Esophagus (tissue), 2 donors: ENCODE measurements at regions not wholly inside any gene's neighbourhood (a gene's known extent, or its start where the extent isn't known, plus 50 kb on each side); places are given as distances from the start of the nearest gene placed in this dataset.

ENCODE experiments used
- H3K27ac ChIP-seq, 2 donors: one replicate each; pipeline ENCODE4 v1.5.1; 2013; ENCODE audit warnings: low read depth in 2 of 2, mild to moderate bottlenecking in 2 of 2, inconsistent platforms in 1 of 2, low read length in 1 of 2, moderate library complexity in 1 of 2
- H3K27me3 ChIP-seq, 2 donors: one replicate each; pipeline ENCODE4 v1.6.1; 2013; ENCODE audit warnings: low read length in 2 of 2, control low read depth in 1 of 2, mild to moderate bottlenecking in 1 of 2; ENCODE audit not compliant: insufficient read depth in 2 of 2, control insufficient read depth in 1 of 2
- H3K36me3 ChIP-seq, 2 donors: one replicate each; pipeline ENCODE4 v1.6.1; 2013; ENCODE audit warnings: low read length in 1 of 2; ENCODE audit not compliant: control insufficient read depth in 2 of 2, insufficient read depth in 2 of 2
- H3K4me1 ChIP-seq, 2 donors: one replicate each; pipeline ENCODE4 v1.6.1; 2013; ENCODE audit warnings: low read length in 1 of 2; ENCODE audit not compliant: control insufficient read depth in 2 of 2, insufficient read depth in 2 of 2
- H3K4me3 ChIP-seq, 2 donors: one replicate each; pipeline ENCODE4 v1.5.1; 2013; ENCODE audit warnings: low read length in 2 of 2, mild to moderate bottlenecking in 2 of 2, low read depth in 1 of 2, moderate library complexity in 1 of 2
- H3K9me3 ChIP-seq, 2 donors: one replicate each; pipeline ENCODE4 v1.6.1; 2013; ENCODE audit warnings: mild to moderate bottlenecking in 2 of 2, low read depth in 1 of 2, low read length in 1 of 2, moderate library complexity in 1 of 2; ENCODE audit not compliant: control insufficient read depth in 2 of 2, insufficient read depth in 1 of 2
- WGBS, 2 donors: extraction: QIAGEN DNeasy Blood & Tissue Kit; methylation state at CpG; one replicate each; pipeline ENCODE4 v1.1.7; 2013; 5-methylcytosine and 5-hydroxymethylcytosine counted together
- donor health status: healthy with polysubstance abuse.
- donor health status: Bipolar disorder and iron deficiency.

GRCh38 chr4:157425897-157426296 is 205.4 kb downstream of the GRIA2 start:
- no peaks in the 10 kb centered on the region for H3K4me1 ChIP-seq
- H3K4me3 ChIP-seq, result no peak overlapping the region
- WGBS, 2 donors, result 85 to 86% methylated on average over 4 of the region's 4 CpGs
- no peaks in the 10 kb centered on the region for H3K36me3 ChIP-seq
- no peaks in the 10 kb centered on the region for H3K27me3 ChIP-seq
- no peaks in the 10 kb centered on the region for H3K9me3 ChIP-seq
- H3K27ac ChIP-seq, result no peak overlapping the region

GRCh38 chr4:157423526-157424020 is 203.0 kb downstream of the GRIA2 start:
- no peaks in the 10 kb centered on the region for H3K9me3 ChIP-seq
- no peaks in the 10 kb centered on the region for H3K36me3 ChIP-seq
- no peaks in the 10 kb centered on the region for H3K27me3 ChIP-seq
- H3K4me3 ChIP-seq, result no peak overlapping the region
- no peak overlapping the region for H3K27ac ChIP-seq
- no peaks in the 10 kb centered on the region for H3K4me1 ChIP-seq

GRCh38 chr4:157421365-157421764 is 200.8 kb downstream of the GRIA2 start:
- Histone ChIP-seq H3K9me3 (no peaks in the 10 kb centered on the region), H3K36me3 (no peaks in the 10 kb centered on the region), H3K27me3 (no peaks in the 10 kb centered on the region)

More at GRCh38 chr4:157421365-157421764, 200.8 kb downstream of the GRIA2 start:
- Histone ChIP-seq H3K4me1 (no peaks in the 10 kb centered on the region), H3K27ac (no peak overlapping the region), H3K4me3 (no peak overlapping the region)
